ENCODE measurements at regions not wholly inside any gene's neighbourhood (a gene's known extent, or its start where the extent isn't known, plus 50 kb on each side); places are given as distances from the start of the nearest gene placed in this dataset.

DNA sequence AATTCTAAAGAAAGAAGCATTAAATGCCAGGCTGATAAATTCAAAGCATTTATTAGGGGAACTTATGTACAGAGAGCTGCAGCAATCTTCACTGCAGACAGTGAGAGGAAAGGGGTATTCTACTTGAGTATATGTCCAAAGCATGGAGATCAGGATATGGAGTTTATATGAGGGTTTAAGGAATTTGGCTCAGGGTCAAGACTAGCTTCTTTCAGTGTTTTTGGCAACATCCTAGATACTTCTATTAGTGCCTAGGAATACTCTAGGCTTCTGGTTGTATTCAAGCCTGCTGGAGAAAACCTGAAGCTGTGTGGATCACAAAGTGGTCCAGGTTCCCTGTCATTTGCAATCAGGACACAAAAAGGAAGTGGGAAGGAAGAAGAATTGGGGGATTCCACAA is 194.6 kb downstream of the CETN3 start:
- TF ChIP-seq, protein P1, sequence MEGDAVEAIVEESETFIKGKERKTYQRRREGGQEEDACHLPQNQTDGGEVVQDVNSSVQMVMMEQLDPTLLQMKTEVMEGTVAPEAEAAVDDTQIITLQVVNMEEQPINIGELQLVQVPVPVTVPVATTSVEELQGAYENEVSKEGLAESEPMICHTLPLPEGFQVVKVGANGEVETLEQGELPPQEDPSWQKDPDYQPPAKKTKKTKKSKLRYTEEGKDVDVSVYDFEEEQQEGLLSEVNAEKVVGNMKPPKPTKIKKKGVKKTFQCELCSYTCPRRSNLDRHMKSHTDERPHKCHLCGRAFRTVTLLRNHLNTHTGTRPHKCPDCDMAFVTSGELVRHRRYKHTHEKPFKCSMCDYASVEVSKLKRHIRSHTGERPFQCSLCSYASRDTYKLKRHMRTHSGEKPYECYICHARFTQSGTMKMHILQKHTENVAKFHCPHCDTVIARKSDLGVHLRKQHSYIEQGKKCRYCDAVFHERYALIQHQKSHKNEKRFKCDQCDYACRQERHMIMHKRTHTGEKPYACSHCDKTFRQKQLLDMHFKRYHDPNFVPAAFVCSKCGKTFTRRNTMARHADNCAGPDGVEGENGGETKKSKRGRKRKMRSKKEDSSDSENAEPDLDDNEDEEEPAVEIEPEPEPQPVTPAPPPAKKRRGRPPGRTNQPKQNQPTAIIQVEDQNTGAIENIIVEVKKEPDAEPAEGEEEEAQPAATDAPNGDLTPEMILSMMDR (IDR thresholded peaks at IDR 0.05; ENCODE audit: poor library complexity, severe bottlenecking) = no peak
- TF ChIP-seq, protein P2, sequence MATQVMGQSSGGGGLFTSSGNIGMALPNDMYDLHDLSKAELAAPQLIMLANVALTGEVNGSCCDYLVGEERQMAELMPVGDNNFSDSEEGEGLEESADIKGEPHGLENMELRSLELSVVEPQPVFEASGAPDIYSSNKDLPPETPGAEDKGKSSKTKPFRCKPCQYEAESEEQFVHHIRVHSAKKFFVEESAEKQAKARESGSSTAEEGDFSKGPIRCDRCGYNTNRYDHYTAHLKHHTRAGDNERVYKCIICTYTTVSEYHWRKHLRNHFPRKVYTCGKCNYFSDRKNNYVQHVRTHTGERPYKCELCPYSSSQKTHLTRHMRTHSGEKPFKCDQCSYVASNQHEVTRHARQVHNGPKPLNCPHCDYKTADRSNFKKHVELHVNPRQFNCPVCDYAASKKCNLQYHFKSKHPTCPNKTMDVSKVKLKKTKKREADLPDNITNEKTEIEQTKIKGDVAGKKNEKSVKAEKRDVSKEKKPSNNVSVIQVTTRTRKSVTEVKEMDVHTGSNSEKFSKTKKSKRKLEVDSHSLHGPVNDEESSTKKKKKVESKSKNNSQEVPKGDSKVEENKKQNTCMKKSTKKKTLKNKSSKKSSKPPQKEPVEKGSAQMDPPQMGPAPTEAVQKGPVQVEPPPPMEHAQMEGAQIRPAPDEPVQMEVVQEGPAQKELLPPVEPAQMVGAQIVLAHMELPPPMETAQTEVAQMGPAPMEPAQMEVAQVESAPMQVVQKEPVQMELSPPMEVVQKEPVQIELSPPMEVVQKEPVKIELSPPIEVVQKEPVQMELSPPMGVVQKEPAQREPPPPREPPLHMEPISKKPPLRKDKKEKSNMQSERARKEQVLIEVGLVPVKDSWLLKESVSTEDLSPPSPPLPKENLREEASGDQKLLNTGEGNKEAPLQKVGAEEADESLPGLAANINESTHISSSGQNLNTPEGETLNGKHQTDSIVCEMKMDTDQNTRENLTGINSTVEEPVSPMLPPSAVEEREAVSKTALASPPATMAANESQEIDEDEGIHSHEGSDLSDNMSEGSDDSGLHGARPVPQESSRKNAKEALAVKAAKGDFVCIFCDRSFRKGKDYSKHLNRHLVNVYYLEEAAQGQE (IDR thresholded peaks at IDR 0.05; ENCODE audit: borderline replicate concordance) = no peak
- no peak for TF ChIP-seq TAF1 (IDR thresholded peaks at IDR 0.05; ENCODE audit: low read depth)

All from neural cell (in vitro differentiated cells).